ENCODE measurements at regions not wholly inside any gene's neighbourhood (a gene's known extent, or its start where the extent isn't known, plus 50 kb on each side); places are given as distances from the start of the nearest gene placed in this dataset.

- no peak for DNase-seq
These were observed 107.0 kb downstream of the KCNF1 start for GRCh38 chr2:11018651-11019185.

- no peak for DNase-seq
These were observed 107.9 kb downstream of the KCNF1 start for GRCh38 chr2:11019614-11020013.

- no peak for DNase-seq
These were observed 110.3 kb downstream of the KCNF1 start for GRCh38 chr2:11022064-11022463.

GRCh38 chr2:11022591-11023273 lies 111.0 kb downstream of the KCNF1 start:
- no peak for DNase-seq

GRCh38 chr2:11023326-11024258 lies 111.9 kb downstream of the KCNF1 start:
- DNase-seq, result no peak

- DNase-seq, result no peak
These were observed 112.5 kb downstream of the KCNF1 start for GRCh38 chr2:11024259-11024645.

- no peak for DNase-seq
These were observed 113.0 kb downstream of the KCNF1 start for GRCh38 chr2:11024687-11025086.

- DNase-seq, result no peak
These were observed 114.7 kb downstream of the KCNF1 start for GRCh38 chr2:11026286-11026921.

GRCh38 chr2:11027195-11027594 lies 115.5 kb downstream of the KCNF1 start:
- no peak for DNase-seq

GRCh38 chr2:11028407-11028916 lies 116.7 kb downstream of the KCNF1 start:
- DNase-seq, result no peak

GRCh38 chr2:11029136-11029535 lies 117.4 kb downstream of the KCNF1 start:
- DNase-seq, result no peak

- no peak for DNase-seq
These were observed 118.3 kb downstream of the KCNF1 start for GRCh38 chr2:11030036-11030435.

- no peak for DNase-seq
These were observed 119.2 kb downstream of the KCNF1 start for GRCh38 chr2:11030909-11031308.

GRCh38 chr2:11031876-11032275 lies 120.1 kb downstream of the KCNF1 start:
- DNase-seq, result no peak

- no peak for DNase-seq
These were observed 120.7 kb downstream of the KCNF1 start for GRCh38 chr2:11032396-11032795.

- DNase-seq, result no peak
These were observed 121.4 kb downstream of the KCNF1 start for GRCh38 chr2:11033114-11033513.

- DNase-seq, result no peak
These were observed 116.6 kb upstream of the SLC66A3 start for GRCh38 chr2:11038641-11039040.

- no peak for DNase-seq
These were observed 114.3 kb upstream of the SLC66A3 start for GRCh38 chr2:11040992-11041391.

GRCh38 chr2:11042841-11043240 lies 112.4 kb upstream of the SLC66A3 start:
- no peak for DNase-seq

- DNase-seq, result no peak
These were observed 112.0 kb upstream of the SLC66A3 start for GRCh38 chr2:11043245-11043644.

- DNase-seq, result no peak
These were observed 111.1 kb upstream of the SLC66A3 start for GRCh38 chr2:11044201-11044600.

GRCh38 chr2:11045294-11045693 lies 110.0 kb upstream of the SLC66A3 start:
- DNase-seq, result no peak

- no peak for DNase-seq
These were observed 106.8 kb upstream of the SLC66A3 start for GRCh38 chr2:11048335-11049008.
